K562 (cell line): ENCODE measurements at regions not wholly inside any gene's neighbourhood (a gene's known extent, or its start where the extent isn't known, plus 50 kb on each side); places are given as distances from the start of the nearest gene placed in this dataset.

Experiments used
- EHMT2 ChIP-seq: fragments of 450-650 bp; IDR thresholded peaks from 2 replicates; pipeline ENCODE4 v1.6.1; 2018; ENCODE audit warnings: antibody characterized with exemption
- MTA2 ChIP-seq: fragments of 450-650 bp; IDR thresholded peaks from 2 replicates; pipeline ENCODE4 v1.6.1; 2016; ENCODE audit warnings: low read depth
- SMAD4 ChIP-seq: fragments of 250-450 bp; sonication (Bioruptor Pico); conservative IDR thresholded peaks from 2 replicates; pipeline ENCODE4 v1.8.0; 2021; ENCODE audit warnings: inconsistent platforms, mild to moderate bottlenecking, moderate library complexity
- ZBED1 ChIP-seq: IDR thresholded peaks from 2 replicates; pipeline ENCODE4 v1.6.1; 2014
- ZNF644 ChIP-seq: fragments of 200-800 bp; sonication (Bioruptor generic); IDR thresholded peaks from 2 replicates; pipeline ENCODE4 v1.6.1; 2016; ENCODE audit warnings: low read depth, missing genetic modification characterization, missing compliant biosample characterization
- ZNF76 ChIP-seq: fragments of 250-450 bp; sonication (Bioruptor Pico); IDR thresholded peaks from 2 replicates; pipeline ENCODE4 v1.4.0; 2020; ENCODE audit warnings: mild to moderate bottlenecking, moderate library complexity, borderline replicate concordance
- ZNF79 ChIP-seq: fragments of 250-450 bp; sonication (Bioruptor Pico); IDR thresholded peaks from 2 replicates; pipeline ENCODE4 v1.4.0; 2020; ENCODE audit warnings: low read depth, mild to moderate bottlenecking, moderate library complexity
- TF ChIP-seq, protein P1 (sequence below), 2 experiments: fragments of 450-650 bp in 1 of 2; sonication (generic) in 1 of 2; formaldehyde crosslinking in 1 of 2; IDR thresholded peaks; 2 replicates each; pipeline versions ENCODE4 v1.7.1 to v1.9.0; 2016 to 2022; ENCODE audit warnings: inconsistent platforms in 1 of 2, mild to moderate bottlenecking in 1 of 2, missing genetic modification reagents in 1 of 2
- TF ChIP-seq, protein P2 (sequence below): sonication (generic); formaldehyde crosslinking; IDR thresholded peaks from 2 replicates; pipeline ENCODE4 v1.4.0; 2020; ENCODE audit warnings: mild to moderate bottlenecking, missing genetic modification reagents
- TF ChIP-seq, protein P3 (sequence below): sonication (generic); formaldehyde crosslinking; IDR thresholded peaks from 2 replicates; pipeline ENCODE4 v1.8.0; 2023; ENCODE audit warnings: missing genetic modification reagents, mild to moderate bottlenecking, borderline replicate concordance

GRCh38 chr1:112818990-112819689 lies 104.0 kb upstream of the PPM1J start (continued):
- TF ChIP-seq, protein P1, sequence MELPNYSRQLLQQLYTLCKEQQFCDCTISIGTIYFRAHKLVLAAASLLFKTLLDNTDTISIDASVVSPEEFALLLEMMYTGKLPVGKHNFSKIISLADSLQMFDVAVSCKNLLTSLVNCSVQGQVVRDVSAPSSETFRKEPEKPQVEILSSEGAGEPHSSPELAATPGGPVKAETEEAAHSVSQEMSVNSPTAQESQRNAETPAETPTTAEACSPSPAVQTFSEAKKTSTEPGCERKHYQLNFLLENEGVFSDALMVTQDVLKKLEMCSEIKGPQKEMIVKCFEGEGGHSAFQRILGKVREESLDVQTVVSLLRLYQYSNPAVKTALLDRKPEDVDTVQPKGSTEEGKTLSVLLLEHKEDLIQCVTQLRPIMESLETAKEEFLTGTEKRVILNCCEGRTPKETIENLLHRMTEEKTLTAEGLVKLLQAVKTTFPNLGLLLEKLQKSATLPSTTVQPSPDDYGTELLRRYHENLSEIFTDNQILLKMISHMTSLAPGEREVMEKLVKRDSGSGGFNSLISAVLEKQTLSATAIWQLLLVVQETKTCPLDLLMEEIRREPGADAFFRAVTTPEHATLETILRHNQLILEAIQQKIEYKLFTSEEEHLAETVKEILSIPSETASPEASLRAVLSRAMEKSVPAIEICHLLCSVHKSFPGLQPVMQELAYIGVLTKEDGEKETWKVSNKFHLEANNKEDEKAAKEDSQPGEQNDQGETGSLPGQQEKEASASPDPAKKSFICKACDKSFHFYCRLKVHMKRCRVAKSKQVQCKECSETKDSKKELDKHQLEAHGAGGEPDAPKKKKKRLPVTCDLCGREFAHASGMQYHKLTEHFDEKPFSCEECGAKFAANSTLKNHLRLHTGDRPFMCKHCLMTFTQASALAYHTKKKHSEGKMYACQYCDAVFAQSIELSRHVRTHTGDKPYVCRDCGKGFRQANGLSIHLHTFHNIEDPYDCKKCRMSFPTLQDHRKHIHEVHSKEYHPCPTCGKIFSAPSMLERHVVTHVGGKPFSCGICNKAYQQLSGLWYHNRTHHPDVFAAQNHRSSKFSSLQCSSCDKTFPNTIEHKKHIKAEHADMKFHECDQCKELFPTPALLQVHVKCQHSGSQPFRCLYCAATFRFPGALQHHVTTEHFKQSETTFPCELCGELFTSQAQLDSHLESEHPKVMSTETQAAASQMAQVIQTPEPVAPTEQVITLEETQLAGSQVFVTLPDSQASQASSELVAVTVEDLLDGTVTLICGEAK (IDR thresholded peaks at IDR 0.05) = no peak; the same call in 1 of the 2 replicates
- TF ChIP-seq, protein P1 (CRISPR knock-in tag; IDR thresholded peaks at IDR 0.05) = no peak
- TF ChIP-seq ZNF644 (tag) (no peak; the same call in 1 of the 2 replicates), ZBED1 (0 out of 2 replicates have a peak, but pooled peaks have one; percentile 65), SMAD4 (CRISPR knock-in tag) (0 out of 2 replicates have a peak, but pooled peaks have one; percentile 18), MTA2 (peak; percentile 65), ZNF76 (CRISPR knock-in tag) (no peak), ZNF79 (CRISPR knock-in tag) (no peak), EHMT2 (no peak)
- TF ChIP-seq, protein P2, sequence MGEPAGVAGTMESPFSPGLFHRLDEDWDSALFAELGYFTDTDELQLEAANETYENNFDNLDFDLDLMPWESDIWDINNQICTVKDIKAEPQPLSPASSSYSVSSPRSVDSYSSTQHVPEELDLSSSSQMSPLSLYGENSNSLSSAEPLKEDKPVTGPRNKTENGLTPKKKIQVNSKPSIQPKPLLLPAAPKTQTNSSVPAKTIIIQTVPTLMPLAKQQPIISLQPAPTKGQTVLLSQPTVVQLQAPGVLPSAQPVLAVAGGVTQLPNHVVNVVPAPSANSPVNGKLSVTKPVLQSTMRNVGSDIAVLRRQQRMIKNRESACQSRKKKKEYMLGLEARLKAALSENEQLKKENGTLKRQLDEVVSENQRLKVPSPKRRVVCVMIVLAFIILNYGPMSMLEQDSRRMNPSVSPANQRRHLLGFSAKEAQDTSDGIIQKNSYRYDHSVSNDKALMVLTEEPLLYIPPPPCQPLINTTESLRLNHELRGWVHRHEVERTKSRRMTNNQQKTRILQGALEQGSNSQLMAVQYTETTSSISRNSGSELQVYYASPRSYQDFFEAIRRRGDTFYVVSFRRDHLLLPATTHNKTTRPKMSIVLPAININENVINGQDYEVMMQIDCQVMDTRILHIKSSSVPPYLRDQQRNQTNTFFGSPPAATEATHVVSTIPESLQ (CRISPR knock-in tag) = no peak
- TF ChIP-seq, protein P3, sequence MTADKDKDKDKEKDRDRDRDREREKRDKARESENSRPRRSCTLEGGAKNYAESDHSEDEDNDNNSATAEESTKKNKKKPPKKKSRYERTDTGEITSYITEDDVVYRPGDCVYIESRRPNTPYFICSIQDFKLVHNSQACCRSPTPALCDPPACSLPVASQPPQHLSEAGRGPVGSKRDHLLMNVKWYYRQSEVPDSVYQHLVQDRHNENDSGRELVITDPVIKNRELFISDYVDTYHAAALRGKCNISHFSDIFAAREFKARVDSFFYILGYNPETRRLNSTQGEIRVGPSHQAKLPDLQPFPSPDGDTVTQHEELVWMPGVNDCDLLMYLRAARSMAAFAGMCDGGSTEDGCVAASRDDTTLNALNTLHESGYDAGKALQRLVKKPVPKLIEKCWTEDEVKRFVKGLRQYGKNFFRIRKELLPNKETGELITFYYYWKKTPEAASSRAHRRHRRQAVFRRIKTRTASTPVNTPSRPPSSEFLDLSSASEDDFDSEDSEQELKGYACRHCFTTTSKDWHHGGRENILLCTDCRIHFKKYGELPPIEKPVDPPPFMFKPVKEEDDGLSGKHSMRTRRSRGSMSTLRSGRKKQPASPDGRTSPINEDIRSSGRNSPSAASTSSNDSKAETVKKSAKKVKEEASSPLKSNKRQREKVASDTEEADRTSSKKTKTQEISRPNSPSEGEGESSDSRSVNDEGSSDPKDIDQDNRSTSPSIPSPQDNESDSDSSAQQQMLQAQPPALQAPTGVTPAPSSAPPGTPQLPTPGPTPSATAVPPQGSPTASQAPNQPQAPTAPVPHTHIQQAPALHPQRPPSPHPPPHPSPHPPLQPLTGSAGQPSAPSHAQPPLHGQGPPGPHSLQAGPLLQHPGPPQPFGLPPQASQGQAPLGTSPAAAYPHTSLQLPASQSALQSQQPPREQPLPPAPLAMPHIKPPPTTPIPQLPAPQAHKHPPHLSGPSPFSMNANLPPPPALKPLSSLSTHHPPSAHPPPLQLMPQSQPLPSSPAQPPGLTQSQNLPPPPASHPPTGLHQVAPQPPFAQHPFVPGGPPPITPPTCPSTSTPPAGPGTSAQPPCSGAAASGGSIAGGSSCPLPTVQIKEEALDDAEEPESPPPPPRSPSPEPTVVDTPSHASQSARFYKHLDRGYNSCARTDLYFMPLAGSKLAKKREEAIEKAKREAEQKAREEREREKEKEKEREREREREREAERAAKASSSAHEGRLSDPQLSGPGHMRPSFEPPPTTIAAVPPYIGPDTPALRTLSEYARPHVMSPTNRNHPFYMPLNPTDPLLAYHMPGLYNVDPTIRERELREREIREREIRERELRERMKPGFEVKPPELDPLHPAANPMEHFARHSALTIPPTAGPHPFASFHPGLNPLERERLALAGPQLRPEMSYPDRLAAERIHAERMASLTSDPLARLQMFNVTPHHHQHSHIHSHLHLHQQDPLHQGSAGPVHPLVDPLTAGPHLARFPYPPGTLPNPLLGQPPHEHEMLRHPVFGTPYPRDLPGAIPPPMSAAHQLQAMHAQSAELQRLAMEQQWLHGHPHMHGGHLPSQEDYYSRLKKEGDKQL (CRISPR knock-in tag) = no peak
